Hepatocyte (in vitro differentiated cells): ENCODE measurements at regions not wholly inside any gene's neighbourhood (a gene's known extent, or its start where the extent isn't known, plus 50 kb on each side); places are given as distances from the start of the nearest gene placed in this dataset.

Experiments
- DNase-seq: peaks from one replicate; pipeline ENCODE4 v3.0.0-alpha.2; 2016; ENCODE audit warnings: low spot score
- H2AFZ ChIP-seq: fragments of 200-600 bp; sonication (generic); 2 replicates; pipeline ENCODE4 v1.6.0; 2016; ENCODE audit warnings: antibody characterized with exemption, mild to moderate bottlenecking
- H3K27ac ChIP-seq: fragments of 200-600 bp; sonication (generic); 2 replicates; pipeline ENCODE4 v1.5.1; 2016; ENCODE audit warnings: mild to moderate bottlenecking
- H3K27me3 ChIP-seq: fragments of 200-600 bp; sonication (generic); 2 replicates; pipeline ENCODE4 v1.6.1; 2016
- H3K36me3 ChIP-seq: fragments of 200-600 bp; sonication (generic); replicated peaks from 2 replicates; pipeline ENCODE4 v1.5.1; 2016; ENCODE audit warnings: low read depth; ENCODE audit not compliant: insufficient read depth
- H3K4me1 ChIP-seq: fragments of 200-600 bp; sonication (generic); 2 replicates; pipeline ENCODE4 v1.5.1; 2016; ENCODE audit warnings: mild to moderate bottlenecking, moderate library complexity; ENCODE audit not compliant: insufficient read depth
- H3K4me2 ChIP-seq: fragments of 200-600 bp; sonication (generic); 2 replicates; pipeline ENCODE4 v1.6.0; 2016
- H3K4me3 ChIP-seq: fragments of 200-600 bp; sonication (generic); 2 replicates; pipeline ENCODE4 v1.5.1; 2016; ENCODE audit warnings: mild to moderate bottlenecking
- H3K79me2 ChIP-seq: fragments of 200-600 bp; sonication (generic); 2 replicates; pipeline ENCODE4 v1.6.0; 2017; ENCODE audit warnings: mild to moderate bottlenecking
- H3K9me2 ChIP-seq: fragments of 200-600 bp; sonication (generic); replicated peaks from 2 replicates; pipeline ENCODE4 v1.6.0; 2017; ENCODE audit warnings: mild to moderate bottlenecking; ENCODE audit not compliant: insufficient read depth
- H3K9me3 ChIP-seq: fragments of 200-600 bp; sonication (generic); 2 replicates; pipeline ENCODE4 v1.5.1; 2016; ENCODE audit warnings: low read depth, mild to moderate bottlenecking
- H4K20me1 ChIP-seq: fragments of 200-600 bp; sonication (generic); 2 replicates; pipeline ENCODE4 v1.6.0; 2016; ENCODE audit warnings: mild to moderate bottlenecking; ENCODE audit not compliant: insufficient read depth, poor library complexity, severe bottlenecking
- CTCF ChIP-seq: fragments of 200-600 bp; sonication (generic); IDR thresholded peaks from 2 replicates; pipeline ENCODE4 v1.5.1; 2016; ENCODE audit warnings: antibody characterized with exemption, mild to moderate bottlenecking; ENCODE audit not compliant: poor library complexity
- EZH2 ChIP-seq: fragments of 200-600 bp; sonication (generic); IDR thresholded peaks from 2 replicates; pipeline ENCODE4 v1.6.1; 2016; ENCODE audit warnings: antibody characterized with exemption, mild to moderate bottlenecking, borderline replicate concordance
- EZH2phosphoT487 ChIP-seq: fragments of 200-600 bp; sonication (generic); IDR thresholded peaks from one replicate; pipeline ENCODE4 v1.6.1; 2018; ENCODE audit warnings: antibody characterized with exemption, mild to moderate bottlenecking, low read depth, moderate library complexity; ENCODE audit not compliant: unreplicated experiment, severe bottlenecking
- WGBS: methylation state at CpG from one replicate; pipeline ENCODE4 v1.1.6; 2016; ENCODE audit warnings: low lambda C conversion rate; ENCODE audit errors: missing lambda C conversion rate; 5-methylcytosine and 5-hydroxymethylcytosine counted together

- no peaks in the 10 kb centered on the region for H3K9me3 ChIP-seq
- TF ChIP-seq EZH2 (no peak), CTCF (no peak), EZH2phosphoT487 (no peak)
- H3K4me2 ChIP-seq = no peak overlapping the region
- H3K27ac ChIP-seq = no peak overlapping the region
- H3K4me1 ChIP-seq = no peaks in the 10 kb centered on the region
- H3K27me3 ChIP-seq = no peaks in the 10 kb centered on the region
- H2AFZ ChIP-seq = no peak overlapping the region
- H3K4me3 ChIP-seq = no peak overlapping the region
- WGBS = 91% methylated on average over 1 of the region's 1 CpG
- no peaks in the 10 kb centered on the region for H3K79me2 ChIP-seq
- H3K9me2 ChIP-seq = no peaks in the 10 kb centered on the region
- DNase-seq = no peak
- no peaks in the 10 kb centered on the region for H3K36me3 ChIP-seq
- H4K20me1 ChIP-seq = no peaks in the 10 kb centered on the region
Measured at GRCh38 chr3:181629029-181629428, 82.7 kb upstream of the SOX2 start.

GRCh38 chr3:181628384-181628783 lies 83.3 kb upstream of the SOX2 start:
- Histone ChIP-seq H3K4me1 (no peaks in the 10 kb centered on the region), H2AFZ (no peak overlapping the region), H4K20me1 (no peaks in the 10 kb centered on the region), H3K9me2 (no peaks in the 10 kb centered on the region), H3K27me3 (no peaks in the 10 kb centered on the region), H3K36me3 (no peaks in the 10 kb centered on the region), H3K27ac (no peak overlapping the region), H3K9me3 (no peaks in the 10 kb centered on the region), H3K4me3 (no peak overlapping the region), H3K79me2 (no peaks in the 10 kb centered on the region), H3K4me2 (no peak overlapping the region)
- no peak for DNase-seq
- TF ChIP-seq CTCF (no peak), EZH2 (no peak), EZH2phosphoT487 (no peak)

- no peak overlapping the region for H2AFZ ChIP-seq
- H3K9me2 ChIP-seq = no peaks in the 10 kb centered on the region
Measured at GRCh38 chr3:181626036-181626435, 85.7 kb upstream of the SOX2 start.

More at GRCh38 chr3:181626036-181626435, 85.7 kb upstream of the SOX2 start:
- Histone ChIP-seq H3K4me3 (no peak overlapping the region), H3K27me3 (no peaks in the 10 kb centered on the region), H3K4me2 (no peak overlapping the region), H3K36me3 (no peaks in the 10 kb centered on the region), H3K4me1 (no peaks in the 10 kb centered on the region), H3K27ac (no peak overlapping the region), H4K20me1 (no peaks in the 10 kb centered on the region), H3K9me3 (no peaks in the 10 kb centered on the region), H3K79me2 (no peaks in the 10 kb centered on the region)
- WGBS = 84% methylated on average over 1 of the region's 1 CpG
- TF ChIP-seq EZH2phosphoT487 = no peak
- no peak for TF ChIP-seq EZH2
- TF ChIP-seq CTCF = no peak
- DNase-seq = no peak
